ENCODE measurements at regions not wholly inside any gene's neighbourhood (a gene's known extent, or its start where the extent isn't known, plus 50 kb on each side); places are given as distances from the start of the nearest gene placed in this dataset.
"Not testable (repeated sequence)": the region's sequence is repeated elsewhere in the genome, so short reads cannot be mapped to it uniquely, and the experiment has no call there.

GRCh38 chr2:150811259-150811855, 323.9 kb upstream of the RND3 start:
- H3K27me3 ChIP-seq (replicated peaks in 1 of 2; ENCODE audit: control insufficient read depth in 2 of 2, extremely low read depth in 1 of 2, insufficient read depth in 2 of 2, low read length in 1 of 2), result peaks cover 0 to 2% of the 10 kb centered on the region in 2 experiments
- CTCF ChIA-PET, result interaction anchor here in 1 of 2 donors (0.5 kb wide), 1 partner anchor 10 kb away, joined by 3 read pairs; no protein-coding TSS in a partner anchor
- no peaks in the 10 kb centered on the region for H3K9me3 ChIP-seq
- ATAC-seq (replicated peaks in 1 of 4), result no peak
- 41% methylated on average over 3 of the region's 5 CpGs for WGBS (ENCODE audit: insufficient coverage)
- no peak overlapping the region for H3K27ac ChIP-seq (ENCODE audit: low read length)
- no peaks in the 10 kb centered on the region for H3K27me3 Mint-ChIP-seq
- H3K9me3 Mint-ChIP-seq, result no peaks in the 10 kb centered on the region
- H3K36me3 Mint-ChIP-seq, result no peaks in the 10 kb centered on the region
- H3K36me3 ChIP-seq (ENCODE audit: control insufficient read depth in 2 of 2, extremely low read depth in 1 of 2, insufficient read depth in 1 of 2, low read length in 1 of 2), result no peaks in the 10 kb centered on the region
- H3K4me3 Mint-ChIP-seq, result no peak overlapping the region
- H3K27ac Mint-ChIP-seq, result no peak overlapping the region
- no peak for DNase-seq
- H3K4me1 ChIP-seq (ENCODE audit: control insufficient read depth in 1 of 2, extremely low read depth in 1 of 2, insufficient read depth in 2 of 2, low read length in 2 of 2), result no peaks in the 10 kb centered on the region
- POLR2A ChIA-PET, result no interaction called here
- no peak overlapping the region for H3K4me3 ChIP-seq (ENCODE audit: control insufficient read depth in 1 of 2, extremely low read depth in 1 of 2, low read length in 1 of 2)
- H3K4me1 Mint-ChIP-seq, result no peaks in the 10 kb centered on the region

- Histone ChIP-seq H3K36me3 (ENCODE audit: control insufficient read depth in 2 of 2, extremely low read depth in 1 of 2, insufficient read depth in 1 of 2, low read length in 1 of 2) (no peaks in the 10 kb centered on the region), H3K9me3 (no peaks in the 10 kb centered on the region), H3K27ac (ENCODE audit: low read length) (no peak overlapping the region), H3K4me3 (ENCODE audit: control insufficient read depth in 1 of 2, extremely low read depth in 1 of 2, low read length in 1 of 2) (no peak overlapping the region), H3K27me3 (replicated peaks in 1 of 2; ENCODE audit: control insufficient read depth in 2 of 2, extremely low read depth in 1 of 2, insufficient read depth in 2 of 2, low read length in 1 of 2) (peaks cover 0 to 2% of the 10 kb centered on the region in 2 experiments), H3K4me1 (ENCODE audit: control insufficient read depth in 1 of 2, extremely low read depth in 1 of 2, insufficient read depth in 2 of 2, low read length in 2 of 2) (no peaks in the 10 kb centered on the region)
- Mint-ChIP-seq H3K36me3 (no peaks in the 10 kb centered on the region), H3K9me3 (no peaks in the 10 kb centered on the region), H3K27me3 (peaks cover 0 to 4% of the 10 kb centered on the region in 2 donors), H3K4me1 (no peaks in the 10 kb centered on the region), H3K4me3 (no peak overlapping the region), H3K27ac (no peak overlapping the region)
- CTCF ChIA-PET, result no interaction called here
- DNase-seq (no peak), ATAC-seq (replicated peaks in 1 of 4) (no peak)
- POLR2A ChIA-PET, result no interaction called here
- no CpG with 5 or more reads among the region's 2 CpGs for WGBS (ENCODE audit: insufficient coverage)
These were observed 321.6 kb upstream of the RND3 start for GRCh38 chr2:150809103-150809502.

- DNase-seq (no peak), ATAC-seq (replicated peaks in 1 of 4) (no peak)
- ChIA-PET POLR2A (no interaction called here), CTCF (no interaction called here)
- H3K4me3 ChIP-seq (ENCODE audit: control insufficient read depth in 1 of 2, extremely low read depth in 1 of 2, low read length in 1 of 2), result no peak overlapping the region
- H3K9me3 ChIP-seq, result no peaks in the 10 kb centered on the region
- H3K4me1 ChIP-seq (ENCODE audit: control insufficient read depth in 1 of 2, extremely low read depth in 1 of 2, insufficient read depth in 2 of 2, low read length in 2 of 2), result no peaks in the 10 kb centered on the region
- H3K36me3 ChIP-seq (ENCODE audit: control insufficient read depth in 2 of 2, extremely low read depth in 1 of 2, insufficient read depth in 1 of 2, low read length in 1 of 2), result no peaks in the 10 kb centered on the region
- H3K27me3 ChIP-seq (replicated peaks in 1 of 2; ENCODE audit: control insufficient read depth in 2 of 2, extremely low read depth in 1 of 2, insufficient read depth in 2 of 2, low read length in 1 of 2), result no peaks in the 10 kb centered on the region
- Mint-ChIP-seq H3K4me1 (no peaks in the 10 kb centered on the region), H3K27me3 (peaks cover 0 to 4% of the 10 kb centered on the region in 2 donors), H3K9me3 (no peaks in the 10 kb centered on the region), H3K36me3 (no peaks in the 10 kb centered on the region), H3K4me3 (no peak overlapping the region), H3K27ac (no peak overlapping the region)
- H3K27ac ChIP-seq (ENCODE audit: low read length), result no peak overlapping the region
- 40% methylated on average over 2 of the region's 4 CpGs for WGBS (ENCODE audit: insufficient coverage)
These were observed 318.9 kb upstream of the RND3 start for GRCh38 chr2:150806336-150806735.

- CTCF ChIA-PET, result no interaction called here
- H3K4me1 Mint-ChIP-seq, result no peaks in the 10 kb centered on the region
- no peaks in the 10 kb centered on the region for H3K4me1 ChIP-seq (ENCODE audit: control insufficient read depth in 1 of 2, extremely low read depth in 1 of 2, insufficient read depth in 2 of 2, low read length in 2 of 2)
- no peaks in the 10 kb centered on the region for H3K9me3 ChIP-seq
- H3K36me3 Mint-ChIP-seq, result no peaks in the 10 kb centered on the region
- no peak overlapping the region for H3K27ac Mint-ChIP-seq
- WGBS (ENCODE audit: insufficient coverage), result 59% methylated on average over 3 of the region's 6 CpGs
- no peak overlapping the region for H3K4me3 Mint-ChIP-seq
- DNase-seq (no peak), ATAC-seq (replicated peaks in 1 of 4) (no peak)
- POLR2A ChIA-PET, result no interaction called here
- no peak overlapping the region for H3K4me3 ChIP-seq (ENCODE audit: control insufficient read depth in 1 of 2, extremely low read depth in 1 of 2, low read length in 1 of 2)
- no peaks in the 10 kb centered on the region for H3K27me3 ChIP-seq (replicated peaks in 1 of 2; ENCODE audit: control insufficient read depth in 2 of 2, extremely low read depth in 1 of 2, insufficient read depth in 2 of 2, low read length in 1 of 2)
- H3K9me3 Mint-ChIP-seq, result no peaks in the 10 kb centered on the region
- H3K36me3 ChIP-seq (ENCODE audit: control insufficient read depth in 2 of 2, extremely low read depth in 1 of 2, insufficient read depth in 1 of 2, low read length in 1 of 2), result no peaks in the 10 kb centered on the region
- no peak overlapping the region for H3K27ac ChIP-seq (ENCODE audit: low read length)
- peaks cover 0 to 4% of the 10 kb centered on the region in 2 donors for H3K27me3 Mint-ChIP-seq
These were observed 316.4 kb upstream of the RND3 start for GRCh38 chr2:150803689-150804398.

GRCh38 chr2:150802635-150803034, 315.2 kb upstream of the RND3 start:
- WGBS (ENCODE audit: insufficient coverage), result no CpG with 5 or more reads among the region's 1 CpG

GRCh38 chr2:150796236-150796635, 308.8 kb upstream of the RND3 start:
- H3K9me3 Mint-ChIP-seq; H3K9me3 ChIP-seq; POLR2A ChIA-PET; ATAC-seq (replicated peaks in 1 of 4); H3K27me3 ChIP-seq (replicated peaks in 1 of 2; ENCODE audit: control insufficient read depth in 2 of 2, extremely low read depth in 1 of 2, insufficient read depth in 2 of 2, low read length in 1 of 2); H3K36me3 Mint-ChIP-seq; H3K27ac Mint-ChIP-seq; H3K4me3 Mint-ChIP-seq; H3K27ac ChIP-seq (ENCODE audit: low read length); H3K4me1 ChIP-seq (ENCODE audit: control insufficient read depth in 1 of 2, extremely low read depth in 1 of 2, insufficient read depth in 2 of 2, low read length in 2 of 2); H3K27me3 Mint-ChIP-seq; H3K4me3 ChIP-seq (ENCODE audit: control insufficient read depth in 1 of 2, extremely low read depth in 1 of 2, low read length in 1 of 2); H3K4me1 Mint-ChIP-seq; DNase-seq; H3K36me3 ChIP-seq (ENCODE audit: control insufficient read depth in 2 of 2, extremely low read depth in 1 of 2, insufficient read depth in 1 of 2, low read length in 1 of 2); CTCF ChIA-PET: not testable (repeated sequence)
- no CpG with 5 or more reads among the region's 3 CpGs for WGBS (ENCODE audit: insufficient coverage)

More at GRCh38 chr2:150802635-150803034, 315.2 kb upstream of the RND3 start:
- Mint-ChIP-seq H3K4me3 (no peak overlapping the region), H3K27ac (no peak overlapping the region), H3K4me1 (no peaks in the 10 kb centered on the region), H3K9me3 (no peaks in the 10 kb centered on the region), H3K36me3 (no peaks in the 10 kb centered on the region), H3K27me3 (peaks cover 0 to 4% of the 10 kb centered on the region in 2 donors)
- Histone ChIP-seq H3K4me3 (ENCODE audit: control insufficient read depth in 1 of 2, extremely low read depth in 1 of 2, low read length in 1 of 2) (no peak overlapping the region), H3K9me3 (no peaks in the 10 kb centered on the region), H3K36me3 (ENCODE audit: control insufficient read depth in 2 of 2, extremely low read depth in 1 of 2, insufficient read depth in 1 of 2, low read length in 1 of 2) (no peaks in the 10 kb centered on the region), H3K27ac (ENCODE audit: low read length) (no peak overlapping the region), H3K4me1 (ENCODE audit: control insufficient read depth in 1 of 2, extremely low read depth in 1 of 2, insufficient read depth in 2 of 2, low read length in 2 of 2) (no peaks in the 10 kb centered on the region), H3K27me3 (replicated peaks in 1 of 2; ENCODE audit: control insufficient read depth in 2 of 2, extremely low read depth in 1 of 2, insufficient read depth in 2 of 2, low read length in 1 of 2) (no peaks in the 10 kb centered on the region)
- DNase-seq (no peak), ATAC-seq (replicated peaks in 1 of 4) (no peak)
- ChIA-PET CTCF (no interaction called here), POLR2A (no interaction called here)

All from T-cell (primary cell).